ENCODE measurements at regions not wholly inside any gene's neighbourhood (a gene's known extent, or its start where the extent isn't known, plus 50 kb on each side); places are given as distances from the start of the nearest gene placed in this dataset.

- WGBS (ENCODE audit: insufficient coverage) = 92% methylated on average over 3 of the region's 3 CpGs
- intact Hi-C loops (cut with micrococcal nuclease) = no loop called here
- CTCF ChIA-PET = no interaction called here
These were observed 162.6 kb upstream of the PLEKHA5 start for GRCh38 chr12:18966954-18967353.

GRCh38 chr12:18967814-18968213 lies 161.7 kb upstream of the PLEKHA5 start:
- Histone ChIP-seq H3K9ac (ENCODE audit: low read length) (no peak overlapping the region), H3K4me1 (ENCODE audit: control insufficient read depth in 2 of 2, insufficient read depth in 2 of 2, low read length in 2 of 2) (no peaks in the 10 kb centered on the region), H3K79me2 (ENCODE audit: control insufficient read depth, insufficient read depth, low read length) (no peaks in the 10 kb centered on the region), H3K4me3 (ENCODE audit: control extremely low read depth in 1 of 5, extremely low read depth in 1 of 5, insufficient read depth in 1 of 5, low read depth in 2 of 5, low read length in 4 of 5) (no peak overlapping the region), H3K27ac (ENCODE audit: low read length in 2 of 2) (no peak overlapping the region), H3K4me2 (replicated peaks; ENCODE audit: low read depth, low read length, poor library complexity, severe bottlenecking) (no peak overlapping the region), H4K20me1 (ENCODE audit: control insufficient read depth, insufficient read depth, low read length, poor library complexity, severe bottlenecking) (no peaks in the 10 kb centered on the region), H2AFZ (ENCODE audit: insufficient read depth, low read depth, low read length, poor library complexity, severe bottlenecking) (no peak overlapping the region), H3K36me3 (replicated peaks in 1 of 2; ENCODE audit: control extremely low read depth in 1 of 2, control insufficient read depth in 1 of 2, extremely low read depth in 1 of 2, insufficient read depth in 2 of 2, low read length in 1 of 2) (no peaks in the 10 kb centered on the region), H3K27me3 (replicated peaks in 1 of 4; ENCODE audit: control extremely low read depth in 1 of 4, control insufficient read depth in 3 of 4, insufficient read depth in 4 of 4, low read length in 3 of 4) (no peaks in the 10 kb centered on the region), H3K9me3 (ENCODE audit: control extremely low read depth in 1 of 3, control insufficient read depth in 2 of 3, insufficient read depth in 1 of 3, low read length in 2 of 3) (peaks cover 0 to 6% (median 0%) of the 10 kb centered on the region in 3 donors)
- 40% methylated on average over 1 of the region's 3 CpGs for WGBS (ENCODE audit: insufficient coverage)
- H3K4me3 Mint-ChIP-seq = no peak overlapping the region
- ChIA-PET POLR2A (no interaction called here), CTCF (no interaction called here)
- TF ChIP-seq EZH2 (IDR thresholded peaks at IDR 0.05; ENCODE audit: borderline replicate concordance, insufficient read depth, low read depth, low read length, poor library complexity, severe bottlenecking) (no peak), CTCF (IDR thresholded peaks at IDR 0.05) (no peak)
- no peaks in the 10 kb centered on the region for H3K4me1 Mint-ChIP-seq
- intact Hi-C loops (cut with micrococcal nuclease) = no loop called here
- H3K9me3 Mint-ChIP-seq (ENCODE audit: insufficient read depth) = no peaks in the 10 kb centered on the region
- DNase-seq (no peak), ATAC-seq (ENCODE audit: low read depth) (no peak)
- H3K27me3 Mint-ChIP-seq = no peaks in the 10 kb centered on the region
- H3K27ac Mint-ChIP-seq = no peak overlapping the region

More at GRCh38 chr12:18966954-18967353, 162.6 kb upstream of the PLEKHA5 start:
- Mint-ChIP-seq H3K9me3 (ENCODE audit: insufficient read depth) (no peaks in the 10 kb centered on the region), H3K4me1 (no peaks in the 10 kb centered on the region), H3K27me3 (no peaks in the 10 kb centered on the region), H3K4me3 (no peak overlapping the region), H3K27ac (no peak overlapping the region)
- Histone ChIP-seq H4K20me1 (ENCODE audit: control insufficient read depth, insufficient read depth, low read length, poor library complexity, severe bottlenecking) (no peaks in the 10 kb centered on the region), H3K27me3 (replicated peaks in 1 of 4; ENCODE audit: control extremely low read depth in 1 of 4, control insufficient read depth in 3 of 4, insufficient read depth in 4 of 4, low read length in 3 of 4) (no peaks in the 10 kb centered on the region), H3K4me1 (ENCODE audit: control insufficient read depth in 2 of 2, insufficient read depth in 2 of 2, low read length in 2 of 2) (no peaks in the 10 kb centered on the region), H3K4me2 (replicated peaks; ENCODE audit: low read depth, low read length, poor library complexity, severe bottlenecking) (no peak overlapping the region), H3K36me3 (replicated peaks in 1 of 2; ENCODE audit: control extremely low read depth in 1 of 2, control insufficient read depth in 1 of 2, extremely low read depth in 1 of 2, insufficient read depth in 2 of 2, low read length in 1 of 2) (no peaks in the 10 kb centered on the region), H3K4me3 (ENCODE audit: control extremely low read depth in 1 of 5, extremely low read depth in 1 of 5, insufficient read depth in 1 of 5, low read depth in 2 of 5, low read length in 4 of 5) (no peak overlapping the region), H2AFZ (ENCODE audit: insufficient read depth, low read depth, low read length, poor library complexity, severe bottlenecking) (no peak overlapping the region), H3K79me2 (ENCODE audit: control insufficient read depth, insufficient read depth, low read length) (no peaks in the 10 kb centered on the region), H3K27ac (ENCODE audit: low read length in 2 of 2) (no peak overlapping the region), H3K9ac (ENCODE audit: low read length) (no peak overlapping the region), H3K9me3 (ENCODE audit: control extremely low read depth in 1 of 3, control insufficient read depth in 2 of 3, insufficient read depth in 1 of 3, low read length in 2 of 3) (peaks cover 0 to 6% (median 0%) of the 10 kb centered on the region in 3 donors)
- DNase-seq = no peak
- TF ChIP-seq CTCF (IDR thresholded peaks at IDR 0.05) (no peak), EZH2 (IDR thresholded peaks at IDR 0.05; ENCODE audit: borderline replicate concordance, insufficient read depth, low read depth, low read length, poor library complexity, severe bottlenecking) (no peak)
- POLR2A ChIA-PET = no interaction called here
- ATAC-seq (ENCODE audit: low read depth) = no peak

Measured in B cell (primary cell).